Esophagus squamous epithelium (tissue), 4 donors: ENCODE measurements at regions not wholly inside any gene's neighbourhood (a gene's known extent, or its start where the extent isn't known, plus 50 kb on each side); places are given as distances from the start of the nearest gene placed in this dataset.

Experiments
- CTCF ChIP-seq, 6 experiments: fragments of 450-650 bp in 4 of 6; fragments of 200-600 bp in 2 of 6; sonication (generic) in 2 of 6; IDR thresholded peaks; one replicate each; pipeline ENCODE4 v1.5.1; 2016 to 2019; ENCODE audit warnings: antibody characterized with exemption in 6 of 6, mild to moderate bottlenecking in 4 of 6, moderate library complexity in 4 of 6
- POLR2A ChIP-seq, 4 donors: fragments of 450-650 bp; IDR thresholded peaks; one replicate each; pipeline ENCODE4 v1.6.1; 2017; ENCODE audit warnings: antibody characterized with exemption in 4 of 4, mild to moderate bottlenecking in 4 of 4, moderate library complexity in 3 of 4

- TF ChIP-seq CTCF (IDR thresholded peaks at IDR 0.05), result no peak
- TF ChIP-seq POLR2A (IDR thresholded peaks at IDR 0.05), result no peak
Measured at GRCh38 chr10:45547207-45547606, 125.4 kb downstream of the ZFAND4 start.
